ENCODE measurements at regions not wholly inside any gene's neighbourhood (a gene's known extent, or its start where the extent isn't known, plus 50 kb on each side); places are given as distances from the start of the nearest gene placed in this dataset.

DNA sequence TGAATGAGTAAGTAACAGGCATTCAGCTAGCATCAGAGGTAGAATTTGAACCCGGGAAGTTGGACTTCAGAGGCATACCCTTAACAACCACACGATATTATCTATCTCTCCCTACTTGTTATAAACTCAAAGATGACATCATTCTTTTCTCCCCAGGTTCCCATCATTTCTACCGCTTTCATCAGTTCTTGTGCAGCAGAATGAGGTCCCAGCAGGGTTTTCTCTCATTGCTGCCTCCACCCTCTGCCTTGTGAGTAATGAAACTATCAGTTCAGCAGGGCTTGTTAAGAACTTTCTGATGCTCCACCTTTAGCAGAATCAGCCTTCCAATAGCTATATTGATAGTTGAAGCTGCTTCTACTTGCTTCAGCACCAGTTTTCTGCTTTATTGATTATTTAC lies 487.5 kb upstream of the KCNMB2 start:
- DNase-seq, result no peak

DNA sequence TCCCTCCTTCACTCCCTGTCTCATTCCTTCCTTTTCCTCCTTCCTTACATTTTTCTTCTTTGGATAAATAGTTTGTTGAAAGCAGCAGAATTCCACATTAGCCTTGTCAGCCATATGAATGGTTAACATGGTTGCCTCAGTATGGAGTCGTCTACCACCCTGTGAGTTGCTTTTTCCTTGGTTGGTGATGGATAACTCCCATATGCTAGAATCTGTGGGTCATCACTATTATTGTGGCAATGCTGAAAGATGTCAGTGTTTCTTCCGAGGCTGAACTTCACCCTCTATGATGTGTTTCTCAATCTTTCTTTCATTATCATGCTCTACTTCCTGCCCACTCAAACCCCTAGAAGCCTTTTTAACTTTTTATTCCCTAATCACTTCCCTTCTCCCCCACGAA lies 481.8 kb upstream of the KCNMB2 start:
- no peak for DNase-seq

DNA sequence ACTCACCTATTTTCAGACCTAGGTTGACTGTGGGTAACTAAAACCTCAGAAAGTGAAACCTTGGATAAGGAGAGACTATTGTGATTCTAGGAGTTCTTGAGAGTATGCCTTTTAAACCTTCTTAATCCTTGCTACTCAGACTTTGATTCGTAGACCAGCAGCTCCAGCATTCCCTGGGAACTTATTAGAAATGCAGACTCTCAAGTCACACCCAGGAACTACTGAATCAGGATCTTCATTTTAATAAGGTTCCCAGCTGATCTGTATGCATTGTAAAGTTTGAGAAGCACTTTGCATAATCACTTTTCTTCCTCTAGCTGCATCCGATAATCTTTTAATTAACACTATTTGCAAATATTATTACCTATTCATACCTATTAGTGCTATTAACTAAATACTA lies 480.3 kb upstream of the KCNMB2 start:
- no peak for DNase-seq

DNA sequence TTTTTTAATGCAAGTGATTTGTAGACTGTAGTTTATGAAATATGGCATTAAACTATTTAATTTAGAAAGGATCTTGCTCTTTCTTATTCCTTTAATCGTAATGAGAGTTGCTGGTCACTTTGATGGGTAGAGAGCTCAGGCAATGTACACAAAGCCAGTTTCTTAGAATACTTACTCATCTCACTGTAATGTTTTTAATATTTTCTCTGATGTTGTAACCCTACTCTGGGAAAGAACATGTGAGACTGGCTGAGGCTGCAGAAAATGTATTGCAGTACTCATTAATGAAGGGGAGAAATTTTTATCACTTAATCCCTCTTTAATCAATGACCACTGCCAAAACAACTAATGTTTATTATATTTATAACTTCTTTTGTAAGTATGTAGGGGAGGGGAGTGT lies 479.4 kb upstream of the KCNMB2 start:
- no peak for DNase-seq

DNA sequence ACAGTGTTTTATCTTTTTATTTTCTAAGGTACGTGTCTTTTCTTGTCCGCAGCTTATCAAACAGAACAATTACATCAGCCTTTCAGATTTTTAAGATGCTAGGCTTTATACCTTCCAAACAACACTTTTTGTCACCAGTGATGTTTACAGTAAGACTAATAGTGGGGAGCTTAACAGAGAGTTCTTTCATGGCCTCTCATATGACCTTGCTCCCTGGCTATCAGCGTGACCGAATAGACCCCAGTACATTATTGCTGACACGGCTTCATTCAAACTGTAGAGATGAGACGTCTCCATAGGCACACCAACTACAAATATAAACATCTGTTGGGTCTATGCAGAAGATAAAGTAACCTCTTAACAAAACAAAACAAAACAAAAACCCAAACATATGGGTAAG lies 477.6 kb upstream of the KCNMB2 start:
- no peak for DNase-seq

DNA sequence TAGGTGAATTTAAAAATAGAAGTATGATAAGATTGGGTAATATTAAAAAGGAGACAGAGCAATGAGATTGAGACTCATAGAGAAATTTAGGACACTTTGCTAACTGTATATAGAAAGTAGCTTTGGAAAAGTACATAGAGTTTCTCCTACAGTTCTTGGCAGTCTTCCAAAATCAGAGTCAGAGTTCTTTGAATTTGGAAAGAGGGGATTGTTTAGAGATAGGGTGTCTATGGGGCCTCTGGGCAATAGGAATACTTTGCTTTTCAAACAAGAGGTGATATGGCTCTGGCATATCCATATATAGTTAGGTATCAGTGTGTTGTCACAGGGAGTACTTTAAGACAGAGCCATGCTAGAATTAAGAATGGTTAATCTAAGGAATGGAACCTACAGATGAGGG lies 477.1 kb upstream of the KCNMB2 start:
- DNase-seq, result no peak

DNA sequence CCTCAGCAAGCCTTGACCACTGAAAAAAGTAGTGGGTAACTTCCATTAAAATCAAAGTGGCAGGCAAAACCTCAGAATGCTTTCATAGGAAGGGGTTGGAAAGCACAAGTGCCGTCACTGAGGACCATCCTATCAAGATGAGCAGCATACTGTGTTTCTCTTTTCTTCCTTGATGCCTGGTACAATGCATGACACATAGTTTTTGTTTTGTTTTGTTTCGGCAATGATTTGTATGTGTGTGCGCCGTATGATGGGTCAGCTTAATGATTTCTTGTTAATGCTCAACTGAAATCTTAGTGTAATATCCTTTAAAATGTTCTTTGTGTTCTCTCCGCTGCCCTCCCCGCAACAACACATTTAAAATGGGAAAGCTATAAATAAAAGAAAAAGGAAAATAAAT lies 476.4 kb upstream of the KCNMB2 start:
- DNase-seq, result no peak

DNA sequence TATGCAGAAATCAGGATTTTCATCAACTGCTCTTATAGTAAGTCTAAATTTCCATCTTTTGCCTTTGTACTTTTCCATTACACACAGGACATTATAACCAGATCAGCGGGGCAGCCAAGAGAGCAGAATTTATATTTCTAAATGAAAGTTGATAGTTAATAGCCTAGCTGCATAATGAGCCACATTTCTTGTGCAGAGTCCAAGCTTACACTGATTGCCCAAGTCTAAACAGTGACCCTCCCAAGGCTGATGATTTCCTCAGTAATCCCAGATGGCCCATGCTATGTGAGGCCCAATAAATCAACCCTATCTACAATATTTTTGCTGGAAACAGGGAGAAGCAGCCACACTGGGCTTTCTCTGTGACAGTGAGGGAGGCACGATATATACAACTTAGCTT lies 475.8 kb upstream of the KCNMB2 start:
- DNase-seq, result no peak

DNA sequence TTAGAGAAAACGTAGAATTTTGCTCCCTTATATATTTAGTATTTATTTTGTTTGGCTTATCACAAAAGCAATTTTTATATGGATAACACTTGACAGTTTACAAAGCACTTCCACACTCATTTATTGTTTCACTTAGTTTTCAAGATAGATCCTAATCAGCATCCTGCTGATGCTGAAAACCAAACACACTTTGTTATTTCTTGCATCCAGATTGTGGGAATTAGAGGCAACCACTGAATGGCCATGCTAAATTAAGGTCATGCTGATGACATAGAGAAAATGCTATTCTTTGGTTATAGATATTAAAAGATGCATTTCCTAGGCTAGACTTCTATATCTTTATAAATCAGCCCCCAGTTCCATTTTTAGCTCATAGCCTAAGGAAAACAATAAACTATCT lies 474.1 kb upstream of the KCNMB2 start:
- no peak for DNase-seq

DNA sequence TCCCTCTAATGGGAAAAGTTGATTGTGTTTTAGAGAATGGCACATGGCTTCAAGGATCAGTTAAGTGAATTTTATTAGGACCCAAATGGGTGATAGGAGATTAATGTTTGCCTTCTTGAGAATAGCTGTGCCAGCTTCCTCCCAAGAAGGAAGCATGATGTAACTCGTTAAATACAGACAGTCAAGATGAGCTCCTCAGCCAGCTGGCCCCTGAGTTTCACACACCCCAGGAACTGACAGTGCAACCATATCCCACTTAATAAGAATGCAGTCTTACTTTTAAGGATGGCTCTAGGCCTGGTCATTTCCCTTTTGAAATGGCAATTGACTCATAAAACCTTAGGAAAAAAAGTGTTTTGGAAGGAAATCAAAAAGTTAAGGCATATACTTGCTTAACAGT lies 472.8 kb upstream of the KCNMB2 start:
- DNase-seq, result no peak

DNA sequence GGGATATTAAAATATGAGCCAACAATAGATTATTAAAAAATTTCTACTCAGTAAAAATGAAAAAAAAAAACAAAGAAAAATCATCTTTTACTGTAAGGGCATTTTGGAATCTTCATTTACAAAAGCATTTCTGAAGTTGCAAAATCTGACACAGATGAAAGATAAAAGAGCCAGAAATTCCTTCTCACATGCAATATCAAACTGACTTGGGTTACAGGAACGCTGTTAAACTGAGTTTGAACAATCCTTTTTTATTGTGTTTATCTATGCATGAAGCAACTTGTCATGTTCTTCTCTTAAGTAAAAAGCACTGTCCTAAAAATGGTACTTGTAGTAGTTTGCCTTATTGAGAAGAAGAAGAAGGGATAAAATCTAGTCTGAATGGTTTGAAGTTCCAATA lies 468.5 kb upstream of the KCNMB2 start:
- DNase-seq, result no peak

DNA sequence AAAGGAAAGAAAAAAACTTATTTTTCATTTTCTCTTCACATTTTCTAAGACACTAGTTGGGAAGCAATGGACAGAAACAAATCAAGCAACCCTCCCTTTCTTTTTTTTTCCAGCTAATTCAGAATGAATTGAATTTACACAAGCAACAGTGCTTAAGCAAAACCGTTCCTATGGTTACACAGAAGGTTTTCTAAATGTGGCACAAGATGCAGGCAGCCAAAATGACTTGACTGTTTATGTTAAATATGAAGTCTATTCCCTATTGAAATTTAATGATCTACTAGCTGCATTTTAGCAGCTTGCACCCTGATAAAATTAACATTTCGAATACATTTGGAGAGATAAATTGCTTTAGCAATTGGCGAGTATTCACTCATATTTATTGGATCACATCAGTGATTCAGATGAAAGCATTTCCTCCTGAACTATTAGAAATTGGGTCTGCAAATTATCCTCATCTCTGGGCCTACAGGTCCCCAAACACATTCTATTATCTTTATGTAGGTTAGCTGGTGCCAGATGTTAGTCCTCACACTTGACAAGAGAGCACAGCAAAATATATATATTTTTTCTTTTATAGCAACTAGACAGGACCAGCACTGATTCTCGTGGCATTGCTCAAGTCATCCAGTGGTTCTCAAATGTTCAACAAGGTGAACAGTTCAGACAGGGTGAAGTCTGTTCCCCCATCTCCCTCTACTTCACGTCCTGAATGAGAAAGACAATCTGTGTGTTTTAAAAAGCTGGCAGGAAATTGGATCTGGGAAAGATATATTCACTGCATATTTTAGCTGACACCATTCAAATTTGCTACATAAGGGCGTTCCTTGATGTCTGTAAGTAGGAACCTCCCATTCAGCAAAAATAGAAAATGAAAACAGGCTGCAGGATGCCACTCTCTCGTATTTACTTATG lies 463.6 kb upstream of the KCNMB2 start:
- no peak for DNase-seq

DNA sequence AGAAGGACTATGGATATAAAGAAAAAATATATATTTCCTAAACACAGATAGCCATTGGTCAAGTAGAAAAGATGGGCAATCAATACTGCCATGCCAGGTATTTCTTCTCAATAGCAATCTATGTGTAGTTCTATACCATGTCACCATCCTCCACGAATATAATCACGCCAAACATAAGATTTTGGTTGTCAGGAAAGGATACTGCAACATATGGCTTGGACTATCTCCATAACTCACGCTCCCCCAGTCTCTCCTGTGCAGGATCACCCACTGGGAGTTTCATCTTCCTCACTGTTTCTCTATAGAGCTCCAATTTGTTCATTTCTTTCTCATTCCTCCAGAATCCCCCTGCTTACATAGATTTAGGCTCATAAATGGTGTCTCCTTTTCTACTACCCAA lies 462.9 kb upstream of the KCNMB2 start:
- no peak for DNase-seq

DNA sequence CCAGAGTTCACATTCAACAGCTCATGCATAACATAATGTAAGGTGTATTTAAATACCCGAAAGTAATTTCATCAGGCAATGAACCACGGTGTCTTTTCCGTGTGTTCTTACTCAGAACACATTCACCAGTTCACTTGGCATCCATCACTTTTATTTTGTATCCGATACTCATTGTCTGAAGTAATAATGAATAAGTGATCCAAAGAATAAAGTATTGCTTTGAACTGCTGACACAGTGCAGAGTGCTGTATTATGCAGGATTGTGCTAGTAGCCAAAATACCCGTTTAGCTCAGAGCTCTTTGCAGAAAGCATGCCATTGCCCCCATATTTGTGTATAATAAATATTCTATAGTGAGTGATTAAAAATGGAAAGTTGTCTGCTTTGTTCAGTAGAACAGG lies 460.9 kb upstream of the KCNMB2 start:
- no peak for DNase-seq

DNA sequence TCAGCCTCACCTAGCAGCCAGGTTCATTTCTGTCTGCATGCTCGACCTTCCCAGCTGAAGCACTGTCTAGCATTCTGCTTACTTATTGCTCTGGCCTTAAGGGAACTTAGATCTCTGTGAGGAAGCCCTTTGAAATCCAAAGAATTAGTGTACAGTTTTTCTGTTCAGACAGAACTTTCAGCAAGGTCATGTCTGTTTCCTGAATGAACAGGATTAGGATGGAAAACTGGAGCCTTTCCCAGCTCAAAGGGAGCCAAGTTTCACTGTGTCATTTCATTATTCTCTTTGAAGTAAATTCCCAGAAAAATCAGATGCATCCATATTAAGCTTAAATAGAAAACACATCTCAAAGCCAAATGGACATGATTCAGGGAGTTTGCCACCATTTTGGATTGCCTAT lies 457.3 kb upstream of the KCNMB2 start:
- no peak for DNase-seq

DNA sequence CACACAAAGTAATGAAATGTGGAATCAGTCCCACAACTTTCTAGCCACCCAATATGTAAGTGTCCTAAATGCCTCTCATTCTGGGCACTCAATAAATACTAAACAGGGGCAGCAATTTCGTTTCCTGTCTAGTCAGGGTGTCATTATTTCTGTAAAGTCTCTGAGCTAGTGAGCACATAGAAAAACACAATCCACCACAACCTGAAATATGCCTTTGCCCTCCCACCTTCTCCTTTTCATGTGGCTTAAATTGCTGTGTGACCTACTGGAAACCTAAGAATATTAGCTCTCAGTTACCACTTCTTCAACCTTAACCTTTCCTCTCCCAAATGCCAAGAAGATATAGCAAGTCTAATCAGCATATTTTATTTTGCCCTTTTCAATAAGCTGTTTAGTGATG lies 456.3 kb upstream of the KCNMB2 start:
- no peak for DNase-seq

DNA sequence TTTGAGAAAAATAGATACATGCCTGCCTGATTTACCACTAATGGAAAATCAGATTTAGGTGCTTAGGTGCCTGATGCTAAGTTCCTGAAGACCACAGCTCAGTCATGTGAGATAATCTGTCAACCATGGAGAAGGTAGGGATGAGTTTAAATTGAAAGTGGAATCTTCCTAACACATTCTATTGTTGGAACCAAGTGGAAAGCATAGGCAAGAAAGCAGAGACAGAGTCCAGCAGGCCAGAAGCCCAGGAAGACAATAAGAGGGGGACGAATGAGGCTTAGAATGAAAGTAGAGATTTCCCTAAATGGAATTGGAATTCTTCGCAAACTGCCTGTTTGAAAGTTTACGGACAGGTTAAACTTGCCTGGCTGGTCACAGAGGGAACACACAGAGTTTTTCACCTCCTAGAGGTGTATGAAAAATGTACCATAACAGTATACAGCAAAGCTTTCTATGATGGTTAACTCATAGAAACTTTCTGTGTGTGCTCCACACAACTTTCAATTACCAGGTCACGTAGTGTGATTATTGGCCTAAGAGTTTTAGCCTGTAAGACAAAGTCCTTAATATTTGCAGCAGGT lies 453.8 kb upstream of the KCNMB2 start:
- no peak for DNase-seq

DNA sequence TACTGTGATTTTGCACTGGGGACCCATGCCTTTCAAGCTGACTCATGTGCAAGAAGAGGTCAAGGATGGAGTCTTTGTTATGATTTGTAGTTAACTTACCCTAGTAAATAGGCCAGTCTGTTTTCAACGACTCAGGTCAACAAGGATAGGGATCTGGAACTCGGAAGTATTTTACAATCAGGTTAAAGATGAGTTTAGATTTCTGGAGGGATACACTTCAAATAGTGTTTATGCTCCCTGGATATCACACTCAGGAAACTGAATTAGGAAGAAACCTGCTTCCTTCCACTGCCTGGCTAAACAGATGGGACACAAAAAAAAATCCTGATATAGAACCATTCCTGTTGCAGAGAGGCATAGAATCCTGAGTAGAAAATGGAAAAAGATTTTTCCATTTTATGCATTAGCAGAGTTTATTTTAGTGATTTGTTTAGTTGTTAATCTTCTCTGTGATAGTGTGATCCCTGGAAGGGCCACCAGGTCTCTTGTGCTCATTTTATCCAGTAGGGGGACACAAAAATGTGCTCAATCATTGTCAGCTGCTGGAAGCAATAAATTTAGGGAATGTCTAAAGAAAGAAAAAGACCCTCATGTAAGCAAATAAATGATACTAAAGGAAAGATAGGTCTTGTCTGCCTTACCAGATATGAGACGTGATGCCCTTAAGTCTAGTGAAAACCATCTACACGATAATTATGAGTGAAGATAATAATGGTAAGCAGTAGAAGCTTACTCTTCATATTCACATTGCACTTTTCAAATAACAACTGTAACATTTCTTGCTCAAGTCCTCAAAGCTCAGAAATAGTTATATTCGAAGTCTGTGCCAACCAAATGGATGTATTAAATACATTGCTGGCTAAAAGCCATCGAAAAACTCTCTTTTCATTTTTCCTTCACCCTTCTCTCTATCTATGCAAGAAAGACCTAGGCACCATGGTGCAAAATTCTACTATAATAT lies 452.1 kb upstream of the KCNMB2 start:
- DNase-seq, result peak; percentile 34

DNA sequence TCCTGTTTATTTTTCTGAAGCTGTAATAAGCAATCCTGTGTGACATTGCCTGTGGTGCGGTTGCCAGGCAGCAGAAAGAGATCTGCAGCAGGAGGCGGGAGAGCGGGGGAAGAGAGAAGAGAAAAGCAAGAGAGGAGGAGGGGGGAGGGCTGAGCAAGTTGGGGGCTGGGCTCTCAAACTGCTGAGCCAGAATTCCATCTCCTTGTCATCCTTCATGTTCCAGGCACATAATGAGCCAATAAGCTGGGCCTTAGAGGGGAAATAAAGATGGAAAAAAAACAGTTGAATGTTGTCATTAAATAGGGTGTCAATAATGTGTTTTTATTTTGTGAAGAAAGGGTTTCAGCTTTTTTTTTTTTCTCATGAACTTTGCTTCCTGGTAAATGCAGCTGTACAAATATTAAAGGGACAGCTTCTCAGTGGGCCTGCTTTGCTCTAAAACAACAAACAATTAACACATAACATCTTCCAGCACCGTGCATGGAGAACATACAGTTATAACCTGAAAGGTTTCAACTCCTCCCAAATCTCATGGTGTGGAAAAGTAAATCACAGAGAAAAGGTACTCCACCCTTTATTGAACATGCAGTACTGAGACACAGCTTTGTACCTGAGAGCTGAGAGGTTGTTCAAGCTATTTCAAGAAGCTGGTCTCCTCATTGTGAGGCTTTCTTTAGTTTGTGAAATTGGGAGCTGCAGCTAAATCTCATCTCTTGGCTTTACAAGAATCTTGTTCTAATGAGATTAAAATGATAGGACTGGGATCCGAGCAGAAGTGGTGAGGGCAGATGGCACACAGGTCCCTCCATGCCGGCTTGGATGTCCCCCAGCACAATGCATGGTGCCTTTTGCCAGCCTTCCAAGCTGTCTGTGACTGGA lies 451.1 kb upstream of the KCNMB2 start:
- DNase-seq, result peak; percentile 93

DNA sequence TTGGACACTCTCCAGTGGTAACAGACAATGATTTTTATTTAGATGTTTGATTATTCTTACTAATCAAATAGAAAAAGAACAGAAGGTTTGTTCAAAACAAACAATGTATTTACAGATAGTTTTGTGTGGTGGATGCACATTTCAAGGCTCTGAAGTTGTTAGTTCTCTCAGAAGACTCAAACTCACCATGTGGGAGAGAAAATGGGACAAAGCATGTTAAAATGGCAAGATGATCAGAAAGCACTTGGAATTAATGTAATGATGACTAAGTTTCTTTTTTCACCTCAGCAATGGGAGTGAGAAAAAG lies 450.5 kb upstream of the KCNMB2 start:
- DNase-seq, result no peak

DNA sequence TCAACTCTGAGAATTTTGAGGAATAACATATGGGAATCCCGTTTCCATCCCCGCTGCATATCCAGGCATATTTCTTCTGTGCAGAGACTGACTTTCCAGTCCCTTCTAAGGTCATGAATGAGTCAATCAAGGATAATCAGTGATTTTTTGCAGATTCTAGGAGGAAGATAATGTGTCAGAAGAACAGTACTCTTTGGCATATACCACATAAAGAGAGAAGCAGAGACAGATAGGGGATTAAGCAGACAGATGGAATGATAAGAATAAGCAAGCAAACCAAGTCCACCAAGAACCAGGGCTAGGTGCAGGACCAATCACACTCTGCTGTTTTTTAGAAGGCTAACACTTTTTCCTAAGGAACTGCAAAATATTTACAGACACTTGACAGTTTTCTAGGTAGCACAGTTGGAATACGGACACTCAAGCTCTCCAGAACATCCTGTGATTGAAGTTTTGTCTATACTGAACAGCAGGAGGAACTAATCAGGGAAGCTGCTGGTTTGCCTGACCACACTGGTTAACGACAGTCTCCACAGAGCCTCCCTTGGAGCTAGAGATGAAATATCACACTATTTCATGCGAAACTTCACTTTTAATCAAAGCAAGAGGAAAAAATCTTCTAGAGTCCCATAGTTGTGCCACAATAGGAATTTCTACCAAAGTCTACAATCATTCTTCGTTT lies 450.0 kb upstream of the KCNMB2 start:
- no peak for DNase-seq

DNA sequence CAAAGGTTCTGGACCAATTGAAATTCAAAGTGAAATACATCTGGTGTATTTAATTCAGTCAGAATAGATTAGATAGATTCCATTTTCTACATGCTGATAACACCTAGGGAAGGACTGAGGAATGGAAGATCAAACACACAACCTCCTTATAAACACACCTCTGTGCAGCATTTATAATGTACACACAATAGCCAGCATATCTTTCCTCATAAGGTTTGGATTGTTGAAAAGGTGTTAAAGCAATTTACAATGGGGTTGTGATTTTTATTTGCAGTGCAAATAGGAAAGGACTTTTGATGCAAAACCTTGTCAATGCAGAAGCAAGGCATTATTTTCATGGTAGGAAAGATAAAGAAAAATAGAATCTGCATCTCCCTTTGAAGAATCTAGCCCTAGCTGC lies 448.9 kb upstream of the KCNMB2 start:
- DNase-seq, result no peak

Measured in NCI-H1092 (cell line).